NCI-H226 (cell line): ENCODE measurements at regions not wholly inside any gene's neighbourhood (a gene's known extent, or its start where the extent isn't known, plus 50 kb on each side); places are given as distances from the start of the nearest gene placed in this dataset.
"Not testable (repeated sequence)": the region's sequence is repeated elsewhere in the genome, so short reads cannot be mapped to it uniquely, and the experiment has no call there.

Experiments
- DNase-seq: peaks from one replicate; pipeline ENCODE4 v3.0.0-alpha.2; 2015

GRCh38 chr16:85447693-85448313 is 165.3 kb upstream of the GSE1 start:
- no peak for DNase-seq

GRCh38 chr16:85448557-85449190 is 164.4 kb upstream of the GSE1 start:
- no peak for DNase-seq

DNA sequence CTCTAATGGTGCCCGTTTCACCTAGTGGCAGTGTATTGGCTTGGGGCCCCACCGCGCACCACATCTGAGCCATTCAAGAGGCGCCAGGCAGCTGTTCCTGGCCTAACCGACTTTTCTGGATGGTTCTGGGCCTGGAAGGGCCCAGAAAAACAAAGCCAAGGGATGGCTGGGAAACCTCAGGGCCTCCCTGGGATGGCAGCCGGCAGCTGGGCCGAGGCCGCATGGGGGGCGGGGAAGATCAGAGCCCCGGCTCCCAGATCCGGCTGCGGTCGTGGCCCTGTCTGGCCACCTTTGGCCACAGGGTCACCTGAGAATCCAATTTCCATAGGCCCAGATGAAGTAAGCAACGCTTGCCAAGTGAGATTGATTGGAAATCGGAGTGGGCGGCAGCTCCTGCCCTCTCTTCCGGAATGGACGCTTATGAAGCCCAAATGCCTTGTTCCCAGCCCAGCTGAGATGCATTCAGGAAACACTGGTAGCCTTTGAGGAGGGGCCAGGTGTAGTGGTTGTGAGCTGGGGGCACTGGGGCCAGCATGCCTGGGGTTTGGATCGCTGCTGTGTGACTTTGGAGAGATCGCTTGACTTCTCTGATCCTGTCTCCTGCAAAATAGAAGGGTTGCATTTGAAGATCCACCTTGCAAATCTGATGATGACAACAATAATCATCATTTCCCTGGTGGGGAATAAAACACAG is 163.8 kb upstream of the GSE1 start:
- no peak for DNase-seq

DNA sequence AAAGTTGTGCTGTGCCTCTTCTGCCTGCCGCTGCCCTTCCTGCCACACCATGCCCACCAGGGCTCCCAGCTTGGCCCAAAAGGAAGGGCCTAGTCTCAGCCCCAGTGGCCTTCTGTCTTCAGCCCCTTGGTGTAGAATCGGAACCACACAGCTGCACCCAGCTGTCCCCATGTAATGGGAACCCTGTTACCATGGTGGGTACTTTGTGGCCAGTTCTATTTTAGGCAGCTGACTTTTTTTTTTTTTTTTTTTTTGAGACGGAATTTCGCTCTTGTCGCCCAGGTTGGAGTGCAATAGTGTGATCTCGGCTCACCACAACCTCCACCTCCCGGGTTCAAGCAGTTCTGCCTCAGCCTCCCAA is 163.3 kb upstream of the GSE1 start:
- DNase-seq: no peak

DNA sequence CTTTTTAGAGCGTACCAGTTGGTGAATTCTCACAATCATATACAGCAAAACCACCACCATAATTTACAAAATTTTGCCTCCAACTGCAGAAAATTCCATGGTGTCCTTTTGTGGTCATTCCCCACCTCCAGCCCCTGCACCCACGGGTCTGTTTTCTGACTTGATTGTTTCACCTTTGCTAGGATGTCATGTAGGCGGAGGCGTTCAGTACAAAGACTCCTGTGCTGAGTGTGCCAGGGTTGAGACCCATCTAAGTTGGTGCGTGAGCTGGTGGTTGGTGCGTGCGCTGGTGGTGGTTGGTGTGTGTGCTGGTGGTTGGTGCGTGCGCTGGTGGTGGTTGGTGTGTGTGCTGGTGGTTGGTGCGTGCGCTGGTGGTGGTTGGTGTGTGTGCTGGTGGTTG is 162.0 kb upstream of the GSE1 start:
- DNase-seq: not testable (repeated sequence)

- DNase-seq: no peak
Observed at GRCh38 chr16:85451641-85452363, 161.3 kb upstream of the GSE1 start.

DNA sequence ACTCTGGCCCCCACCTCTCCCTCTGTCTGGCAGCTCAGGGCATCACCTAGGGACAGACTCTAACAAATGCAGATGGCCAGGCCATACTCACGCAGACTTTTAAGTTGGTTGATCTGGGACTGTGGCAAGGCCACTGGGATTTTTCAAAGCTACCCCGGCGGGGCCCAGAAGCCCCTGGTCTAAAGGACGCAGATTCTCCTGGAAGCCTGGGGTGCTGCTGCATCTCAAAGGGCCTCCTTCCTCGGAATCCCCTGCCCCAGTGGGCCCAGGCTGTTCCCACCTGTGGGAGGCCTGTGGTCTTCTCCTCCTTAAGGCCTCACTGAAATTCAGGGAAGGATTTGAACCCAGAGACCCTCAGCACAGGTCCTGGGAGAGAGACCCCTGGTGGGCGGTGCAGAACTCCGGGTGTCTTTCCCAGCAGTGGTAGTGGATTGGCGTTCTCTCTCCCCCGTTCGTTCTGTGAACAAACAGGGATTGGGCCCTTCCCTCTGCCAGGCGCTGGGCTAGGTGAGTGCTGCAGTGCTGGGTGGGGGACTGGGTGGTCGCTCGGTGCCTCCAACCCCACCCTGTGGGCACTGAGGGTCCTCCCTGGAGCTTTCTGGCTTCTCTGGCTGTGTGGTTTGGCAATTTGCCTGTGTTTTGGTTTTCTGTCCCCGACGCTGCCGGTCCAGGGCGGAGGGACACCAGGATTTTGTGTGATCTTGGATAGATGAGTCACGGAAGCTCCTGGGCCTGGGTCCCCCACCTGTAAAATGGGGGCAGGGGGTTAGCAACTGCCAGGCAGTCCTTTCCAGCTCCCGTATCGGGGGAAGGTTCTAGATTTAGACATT is 160.5 kb upstream of the GSE1 start:
- no peak for DNase-seq

- no peak for DNase-seq
Observed at GRCh38 chr16:85453194-85453678, 159.9 kb upstream of the GSE1 start.

GRCh38 chr16:85453703-85454102 is 159.4 kb upstream of the GSE1 start:
- DNase-seq: no peak

DNA sequence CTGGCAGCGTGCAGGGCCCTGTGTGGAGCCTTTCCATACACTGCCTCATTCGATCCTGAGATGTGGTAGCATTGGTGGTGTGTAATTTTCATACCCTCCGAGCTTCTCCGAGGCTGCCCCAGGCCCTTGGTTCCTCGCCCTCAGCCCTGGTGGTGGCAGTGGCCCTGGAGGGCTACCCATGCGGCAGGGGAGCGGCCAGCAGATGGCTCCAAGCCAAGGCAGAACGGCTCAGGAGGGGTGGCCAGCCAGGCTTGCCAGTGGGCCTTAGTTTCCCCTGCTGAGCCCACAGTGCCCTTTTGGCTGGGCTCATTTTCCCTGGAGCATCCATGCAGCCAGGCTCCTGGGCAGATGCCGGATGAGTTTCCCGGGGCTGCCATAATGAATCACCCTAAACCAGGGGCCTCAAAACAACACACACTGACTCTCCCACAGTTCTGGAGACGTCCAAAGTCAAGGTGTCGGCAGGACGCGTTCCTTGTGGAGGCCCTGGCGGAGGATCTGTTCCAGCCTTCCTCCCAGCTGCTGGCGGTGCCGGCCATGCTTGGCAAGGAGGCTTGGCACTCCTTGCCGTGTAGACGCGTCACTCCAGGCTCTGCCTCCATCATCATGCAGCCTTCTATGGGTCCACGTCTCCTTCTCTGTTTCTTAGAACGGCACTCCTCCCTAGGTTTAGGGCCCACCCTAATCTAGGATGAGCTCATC is 158.8 kb upstream of the GSE1 start:
- DNase-seq: no peak

- no peak for DNase-seq
Observed at GRCh38 chr16:85455534-85455933, 157.6 kb upstream of the GSE1 start.

DNA sequence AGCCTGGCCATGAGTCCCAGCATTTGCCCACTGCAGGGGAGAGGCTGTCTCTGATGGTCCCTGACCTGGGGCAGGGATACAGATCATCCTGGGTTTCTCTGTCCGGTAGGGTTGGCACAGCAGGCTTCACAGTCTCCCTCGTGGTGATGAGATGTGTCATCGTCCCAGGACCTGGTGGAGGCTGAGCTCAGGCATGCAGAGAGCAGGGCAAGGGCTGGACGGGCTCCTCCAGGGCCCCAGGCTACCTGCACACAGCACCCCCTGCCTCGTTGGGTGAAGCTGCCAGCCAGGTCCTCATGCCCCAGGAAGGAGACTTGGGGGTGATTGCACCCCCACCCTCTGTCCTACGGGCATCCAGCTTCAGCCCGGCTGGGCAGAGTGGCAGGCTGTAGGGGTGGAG is 155.8 kb upstream of the GSE1 start:
- peak; percentile 31 for DNase-seq

GRCh38 chr16:85458968-85459367 is 154.2 kb upstream of the GSE1 start:
- DNase-seq: no peak

GRCh38 chr16:85459529-85460251 is 153.4 kb upstream of the GSE1 start:
- DNase-seq: no peak

DNA sequence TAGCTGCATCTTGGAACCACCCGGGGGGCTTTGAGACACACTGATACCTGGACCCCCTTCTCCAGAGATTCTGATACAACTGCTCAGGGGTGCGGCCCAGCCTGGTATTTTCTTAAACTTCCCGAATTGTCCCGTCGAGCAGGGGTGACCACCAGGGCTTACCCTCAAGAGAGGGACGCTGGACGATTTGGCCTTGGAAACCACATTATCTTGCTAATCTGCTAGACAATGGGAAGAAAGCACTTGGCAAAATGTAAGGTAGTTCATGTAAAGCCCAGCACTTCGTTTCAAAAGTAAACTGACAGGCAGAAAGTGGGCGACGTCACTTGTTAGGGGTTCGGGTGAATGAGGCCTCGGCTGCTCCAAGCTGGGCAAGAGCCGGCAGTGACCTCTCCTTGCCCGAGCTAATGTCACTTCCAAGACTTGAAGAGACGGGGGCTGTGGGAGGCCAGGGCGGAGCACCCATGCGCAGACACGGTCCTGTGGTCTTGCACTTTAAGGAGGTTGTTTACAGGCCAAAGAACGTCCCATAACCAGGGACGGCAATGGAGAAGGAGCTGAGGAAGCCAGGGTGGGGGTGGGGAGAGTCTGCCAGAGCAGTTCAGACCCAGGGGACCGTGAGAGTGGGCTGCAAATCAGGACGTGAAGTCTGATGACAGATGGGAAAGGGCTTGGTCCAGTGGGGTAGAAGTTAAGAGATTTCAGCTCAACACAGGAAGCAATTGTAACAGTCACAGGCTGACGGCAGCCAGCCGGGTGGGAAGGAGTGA is 152.7 kb upstream of the GSE1 start:
- DNase-seq: no peak

DNA sequence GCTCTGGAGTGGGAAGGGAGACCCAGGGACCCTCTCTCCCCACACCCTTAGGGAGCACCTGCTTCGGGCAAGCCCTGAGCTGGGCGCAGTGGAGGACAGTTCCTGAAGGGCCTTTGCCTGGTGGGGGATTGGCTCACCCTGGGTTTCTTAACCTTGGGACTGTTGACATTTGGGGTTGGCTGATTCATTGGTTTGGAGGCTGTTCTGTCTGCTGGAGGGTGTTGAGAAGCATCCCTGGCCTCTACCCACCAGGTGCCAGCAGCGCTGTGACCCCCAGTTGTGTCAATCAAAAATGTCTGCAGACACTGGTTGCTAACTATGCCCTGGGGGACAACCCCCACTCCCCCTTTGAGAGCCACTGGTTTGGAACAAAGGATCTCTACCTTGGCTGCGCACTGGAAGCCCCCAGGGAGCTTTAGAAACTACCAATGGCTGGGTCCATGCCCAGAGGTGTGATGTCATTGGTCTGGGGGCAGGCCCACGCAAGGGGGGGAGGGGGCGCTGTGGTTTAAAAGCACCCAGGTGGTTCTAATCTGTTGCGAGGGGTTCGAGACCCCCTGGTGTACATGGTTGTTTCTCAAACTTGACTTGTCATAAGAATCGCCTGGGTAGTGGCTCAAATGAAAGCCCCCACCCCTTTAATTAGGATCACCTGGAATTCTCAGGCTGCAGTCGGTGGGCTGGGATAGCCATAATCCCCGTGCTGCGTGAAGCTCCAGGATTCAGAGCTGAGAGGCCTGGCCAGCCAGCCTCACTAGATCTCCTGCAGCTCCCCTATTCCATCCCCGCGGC is 151.9 kb upstream of the GSE1 start:
- DNase-seq: peak; percentile 28

DNA sequence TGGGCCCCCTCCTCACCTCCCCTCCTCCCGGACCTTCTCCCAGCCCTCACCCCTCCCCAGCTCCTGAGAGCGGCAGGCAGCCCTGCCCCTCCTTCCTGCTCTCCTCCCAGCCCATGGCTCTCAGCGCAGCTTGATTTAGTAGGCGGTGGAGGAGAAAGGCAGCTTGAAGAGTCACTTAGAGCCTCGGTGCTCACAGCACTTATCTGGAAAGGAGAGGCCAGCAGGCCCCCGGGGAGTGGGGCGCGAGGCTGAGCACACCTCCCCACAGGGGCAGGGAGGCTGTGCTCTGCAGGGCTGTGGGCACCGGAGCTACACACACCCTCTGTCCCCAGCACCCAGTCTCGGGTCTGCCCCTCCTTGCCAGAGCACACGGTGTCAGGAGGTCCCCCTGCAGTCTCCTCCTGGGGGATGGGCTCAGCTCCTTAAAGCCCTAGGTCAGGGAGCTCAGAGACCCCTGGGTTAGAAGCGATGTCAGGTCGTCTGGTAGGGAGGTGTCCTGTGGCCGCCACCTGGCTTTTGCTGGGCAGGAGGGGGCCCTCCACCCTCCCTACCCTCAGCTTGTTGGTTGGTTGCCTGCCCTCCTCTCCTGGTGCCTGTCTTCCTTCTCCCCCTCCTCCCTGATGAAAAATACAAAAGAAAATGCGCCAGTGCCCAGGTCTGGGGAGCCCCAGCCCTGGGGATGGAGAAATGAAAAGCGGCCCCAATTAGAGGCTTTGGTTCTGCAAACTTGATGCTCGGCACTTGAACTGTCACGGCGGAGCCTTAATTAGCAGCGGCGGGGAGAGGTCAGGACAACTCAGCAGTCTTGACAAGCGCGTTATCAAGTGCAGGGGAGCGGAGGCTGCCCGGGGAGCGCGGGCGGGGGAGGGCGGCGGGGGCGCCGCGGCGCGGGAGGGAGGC is 151.1 kb upstream of the GSE1 start:
- DNase-seq: peak; percentile 6
